NCI-H2171 (cell line): ENCODE measurements at regions not wholly inside any gene's neighbourhood (a gene's known extent, or its start where the extent isn't known, plus 50 kb on each side); places are given as distances from the start of the nearest gene placed in this dataset.

Experiments
- DNase-seq: peaks from one replicate; lab custom pipeline; 2025; lab: John Stamatoyannopoulos, UW

GRCh38 chr17:12290207-12290606, 269.5 kb downstream of the MAP2K4 start:
- no peak for DNase-seq

- no peak for DNase-seq
These were observed 275.5 kb downstream of the MAP2K4 start for GRCh38 chr17:12296209-12296625.

- no peak for DNase-seq
These were observed 280.9 kb downstream of the MAP2K4 start for GRCh38 chr17:12301551-12301950.

- DNase-seq = no peak
These were observed 282.0 kb downstream of the MAP2K4 start for GRCh38 chr17:12302711-12303110.

GRCh38 chr17:12310811-12311210, 290.1 kb downstream of the MAP2K4 start:
- no peak for DNase-seq

- DNase-seq = no peak
These were observed 292.0 kb downstream of the MAP2K4 start for GRCh38 chr17:12312692-12313091.

- no peak for DNase-seq
These were observed 293.1 kb downstream of the MAP2K4 start for GRCh38 chr17:12313786-12314185.

- DNase-seq = no peak
These were observed 295.3 kb downstream of the MAP2K4 start for GRCh38 chr17:12316021-12316420.

- no peak for DNase-seq
These were observed 298.0 kb downstream of the MAP2K4 start for GRCh38 chr17:12318571-12319266.

GRCh38 chr17:12320286-12320685, 299.6 kb downstream of the MAP2K4 start:
- DNase-seq = no peak

- no peak for DNase-seq
These were observed 307.5 kb downstream of the MAP2K4 start for GRCh38 chr17:12328204-12328603.

- DNase-seq = no peak
These were observed 309.8 kb downstream of the MAP2K4 start for GRCh38 chr17:12330456-12330855.

GRCh38 chr17:12341328-12341727, 320.7 kb downstream of the MAP2K4 start:
- DNase-seq = no peak

GRCh38 chr17:12342161-12342560, 321.5 kb downstream of the MAP2K4 start:
- DNase-seq = no peak

GRCh38 chr17:12342609-12343435, 322.1 kb downstream of the MAP2K4 start:
- DNase-seq = no peak

- no peak for DNase-seq
These were observed 317.2 kb upstream of the MYOCD start for GRCh38 chr17:12348476-12348875.

GRCh38 chr17:12349297-12349696, 316.4 kb upstream of the MYOCD start:
- no peak for DNase-seq

GRCh38 chr17:12352127-12352526, 313.6 kb upstream of the MYOCD start:
- DNase-seq = no peak

- no peak for DNase-seq
These were observed 308.1 kb upstream of the MYOCD start for GRCh38 chr17:12357600-12357999.

- DNase-seq = no peak
These were observed 307.2 kb upstream of the MYOCD start for GRCh38 chr17:12358477-12358876.

- DNase-seq = no peak
These were observed 302.7 kb upstream of the MYOCD start for GRCh38 chr17:12362853-12363455.

GRCh38 chr17:12365805-12366204, 299.9 kb upstream of the MYOCD start:
- no peak for DNase-seq

GRCh38 chr17:12369065-12369464, 296.6 kb upstream of the MYOCD start:
- no peak for DNase-seq
